MM.1S (cell line): ENCODE measurements at regions not wholly inside any gene's neighbourhood (a gene's known extent, or its start where the extent isn't known, plus 50 kb on each side); places are given as distances from the start of the nearest gene placed in this dataset.

Experiments used
- CTCF ChIP-seq: fragments of 300-600 bp; sonication (generic); IDR thresholded peaks from 2 replicates; pipeline ENCODE4 v1.5.1; 2016; ENCODE audit warnings: antibody characterized with exemption, low read length, mixed read lengths
- EZH2 ChIP-seq: fragments of 300-600 bp; sonication (generic); optimal IDR thresholded peaks from 2 replicates; pipeline ENCODE3; 2017; ENCODE audit warnings: low read depth, mild to moderate bottlenecking, antibody characterized with exemption, low read length, mixed read lengths

DNA sequence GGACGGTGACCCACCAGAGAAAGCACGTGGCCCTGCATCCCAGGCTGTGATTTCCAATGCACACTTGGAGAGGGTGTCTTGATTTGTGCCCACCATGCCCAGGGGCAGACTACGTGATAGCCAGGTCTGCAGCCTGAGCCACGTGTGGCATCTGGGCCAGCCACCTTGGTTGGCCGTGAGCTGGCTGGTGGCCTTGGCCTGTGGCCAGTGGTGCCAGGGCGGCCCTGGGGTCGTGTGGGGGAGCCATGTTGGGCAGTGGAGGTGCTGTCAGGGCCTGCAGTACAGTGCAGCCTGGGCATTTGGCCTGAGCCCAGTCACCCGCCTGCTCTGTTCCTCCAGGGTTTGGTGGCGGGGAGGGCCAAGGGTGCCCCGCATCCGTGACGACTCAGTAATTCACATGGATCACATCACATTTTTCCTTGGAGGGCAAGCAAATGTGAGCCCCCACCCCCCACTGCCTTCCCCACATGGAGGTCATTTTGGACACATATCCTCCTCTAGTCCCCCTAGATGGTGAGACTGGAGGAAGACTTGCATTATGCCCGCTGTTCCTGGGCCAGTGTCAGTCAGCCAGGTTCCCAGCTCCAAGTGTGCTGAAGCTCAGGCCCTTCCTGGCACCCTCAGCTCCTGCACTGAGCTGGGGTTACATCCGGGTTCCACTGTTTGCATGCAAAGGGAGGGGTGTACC, 201.4 kb downstream of the UBE3A start:
- TF ChIP-seq CTCF (no peak), EZH2 (no peak)
